ENCODE measurements at regions not wholly inside any gene's neighbourhood (a gene's known extent, or its start where the extent isn't known, plus 50 kb on each side); places are given as distances from the start of the nearest gene placed in this dataset.
"Not testable (repeated sequence)": the region's sequence is repeated elsewhere in the genome, so short reads cannot be mapped to it uniquely, and the experiment has no call there.

DNA sequence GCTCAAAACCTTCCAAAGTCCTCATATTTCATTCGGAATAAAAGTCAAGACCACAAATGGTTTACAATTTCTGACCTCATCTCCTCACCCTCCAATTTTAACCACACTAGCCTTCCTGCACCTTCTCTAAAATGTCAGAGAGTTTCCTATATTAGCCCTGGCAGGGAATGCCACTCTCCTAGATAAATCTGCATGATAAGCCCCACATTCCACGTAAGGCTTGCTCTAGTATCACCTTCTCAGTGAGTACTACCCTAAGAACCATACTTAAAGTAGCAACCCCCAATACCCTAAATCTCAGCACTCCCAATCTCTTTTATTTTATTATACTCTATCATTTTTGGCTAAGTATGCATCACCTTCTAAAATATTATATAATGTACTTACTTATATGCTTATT lies 100.5 kb upstream of the SLITRK5 start:
- DNase-seq (ENCODE audit: low spot score in 2 of 2) = no peak
- Histone ChIP-seq H3K9me3 (peaks cover 0 to 15% (median 0%) of the 10 kb centered on the region in 4 donors), H3K4me1 (no peaks in the 10 kb centered on the region), H3K36me3 (no peaks in the 10 kb centered on the region), H3K27me3 (no peaks in the 10 kb centered on the region), H3K27ac (no peak overlapping the region), H3K4me3 (no peak overlapping the region)
- WGBS, 2 donors = 71 to 85% methylated on average over 2 of the region's 2 CpGs
- no peak for TF ChIP-seq POLR2A (IDR thresholded peaks at IDR 0.05)
- TF ChIP-seq, protein P1, sequence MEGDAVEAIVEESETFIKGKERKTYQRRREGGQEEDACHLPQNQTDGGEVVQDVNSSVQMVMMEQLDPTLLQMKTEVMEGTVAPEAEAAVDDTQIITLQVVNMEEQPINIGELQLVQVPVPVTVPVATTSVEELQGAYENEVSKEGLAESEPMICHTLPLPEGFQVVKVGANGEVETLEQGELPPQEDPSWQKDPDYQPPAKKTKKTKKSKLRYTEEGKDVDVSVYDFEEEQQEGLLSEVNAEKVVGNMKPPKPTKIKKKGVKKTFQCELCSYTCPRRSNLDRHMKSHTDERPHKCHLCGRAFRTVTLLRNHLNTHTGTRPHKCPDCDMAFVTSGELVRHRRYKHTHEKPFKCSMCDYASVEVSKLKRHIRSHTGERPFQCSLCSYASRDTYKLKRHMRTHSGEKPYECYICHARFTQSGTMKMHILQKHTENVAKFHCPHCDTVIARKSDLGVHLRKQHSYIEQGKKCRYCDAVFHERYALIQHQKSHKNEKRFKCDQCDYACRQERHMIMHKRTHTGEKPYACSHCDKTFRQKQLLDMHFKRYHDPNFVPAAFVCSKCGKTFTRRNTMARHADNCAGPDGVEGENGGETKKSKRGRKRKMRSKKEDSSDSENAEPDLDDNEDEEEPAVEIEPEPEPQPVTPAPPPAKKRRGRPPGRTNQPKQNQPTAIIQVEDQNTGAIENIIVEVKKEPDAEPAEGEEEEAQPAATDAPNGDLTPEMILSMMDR (IDR thresholded peaks at IDR 0.05) = no peak
- no peak for TF ChIP-seq EP300 (IDR thresholded peaks at IDR 0.05)

DNA sequence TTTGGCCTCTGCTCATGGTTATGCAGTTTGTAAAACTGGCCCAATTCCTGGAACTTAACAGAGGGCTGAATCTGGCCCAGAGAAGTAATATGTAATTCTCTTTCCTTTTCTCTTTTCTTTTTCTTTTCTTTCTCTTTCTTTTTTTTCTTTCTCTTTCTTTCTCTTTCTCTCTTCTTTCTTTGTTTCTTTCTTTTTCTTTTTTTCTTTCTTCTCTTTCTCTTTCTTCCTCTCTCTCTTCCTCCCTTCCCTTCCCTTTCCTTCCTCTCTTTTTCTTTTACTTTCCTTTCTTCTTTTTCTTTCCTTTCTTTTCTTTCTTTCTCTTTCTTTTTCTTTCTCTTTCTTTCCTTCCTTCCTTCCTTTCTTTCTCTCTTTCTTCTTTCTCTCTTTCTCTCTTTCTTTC lies 88.8 kb upstream of the SLITRK5 start:
- no peaks in the 10 kb centered on the region for H3K36me3 ChIP-seq
- DNase-seq (ENCODE audit: low spot score in 2 of 2) = no peak
- H3K27ac ChIP-seq = no peak overlapping the region
- no peaks in the 10 kb centered on the region for H3K27me3 ChIP-seq
- no peaks in the 10 kb centered on the region for H3K9me3 ChIP-seq
- no peaks in the 10 kb centered on the region for H3K4me1 ChIP-seq
- H3K4me3 ChIP-seq = no peak overlapping the region
- TF ChIP-seq POLR2A (IDR thresholded peaks at IDR 0.05) (no peak), EP300 (IDR thresholded peaks at IDR 0.05) (no peak)
- TF ChIP-seq, protein P1 (IDR thresholded peaks at IDR 0.05) = no peak

DNA sequence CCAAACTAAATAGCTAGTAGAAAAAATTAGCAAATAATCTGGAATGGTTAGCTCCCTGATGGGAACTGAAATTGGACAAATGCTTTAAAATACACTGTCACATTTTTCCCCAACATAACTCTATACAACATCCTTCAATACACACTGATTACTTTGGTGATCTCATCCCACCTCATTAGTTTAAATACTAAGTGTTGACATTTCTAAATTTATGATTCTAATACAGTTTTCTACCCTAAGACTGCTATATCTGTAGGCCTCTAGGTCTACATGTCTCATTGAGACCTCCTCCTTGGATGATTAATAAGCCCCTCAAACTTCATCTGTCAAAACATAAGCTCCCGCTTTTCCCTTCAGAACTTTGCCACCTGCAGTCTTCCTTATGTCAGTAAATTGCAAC lies 80.7 kb upstream of the SLITRK5 start:
- no peaks in the 10 kb centered on the region for H3K9me3 ChIP-seq
- TF ChIP-seq EP300 (IDR thresholded peaks at IDR 0.05) = no peak
- TF ChIP-seq, protein P1 (IDR thresholded peaks at IDR 0.05) = no peak
- TF ChIP-seq POLR2A (IDR thresholded peaks at IDR 0.05) = no peak
- H3K27ac ChIP-seq = no peak overlapping the region
- no peak for DNase-seq (ENCODE audit: low spot score in 2 of 2)
- 95 to 98% methylated on average over 1 of the region's 1 CpG for WGBS, 2 donors
- H3K36me3 ChIP-seq = no peaks in the 10 kb centered on the region
- no peaks in the 10 kb centered on the region for H3K27me3 ChIP-seq
- H3K4me3 ChIP-seq = no peak overlapping the region
- H3K4me1 ChIP-seq = no peaks in the 10 kb centered on the region

DNA sequence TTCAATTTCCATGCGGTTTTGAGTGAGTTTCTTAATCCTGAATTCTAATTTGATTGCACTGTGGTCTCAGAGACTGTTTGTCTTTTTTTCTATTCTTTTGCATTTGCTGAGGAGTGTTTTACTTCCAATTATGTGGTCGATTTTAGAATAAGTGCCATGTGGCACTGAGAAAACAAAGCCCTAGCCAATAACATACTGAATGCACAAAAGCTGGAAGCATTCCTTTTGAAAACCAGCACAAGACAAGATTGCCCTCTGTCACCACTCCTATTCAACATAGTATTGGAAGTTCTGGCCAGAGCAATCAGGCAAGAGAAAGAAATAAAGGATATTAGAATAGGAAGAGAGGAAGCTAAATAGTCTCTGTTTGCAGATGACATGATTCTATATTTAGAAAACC lies 66.7 kb upstream of the SLITRK5 start:
- WGBS, 2 donors = 43% methylated on average over 2 of the region's 2 CpGs
- H3K36me3 ChIP-seq, H3K4me1 ChIP-seq: not testable (repeated sequence)

DNA sequence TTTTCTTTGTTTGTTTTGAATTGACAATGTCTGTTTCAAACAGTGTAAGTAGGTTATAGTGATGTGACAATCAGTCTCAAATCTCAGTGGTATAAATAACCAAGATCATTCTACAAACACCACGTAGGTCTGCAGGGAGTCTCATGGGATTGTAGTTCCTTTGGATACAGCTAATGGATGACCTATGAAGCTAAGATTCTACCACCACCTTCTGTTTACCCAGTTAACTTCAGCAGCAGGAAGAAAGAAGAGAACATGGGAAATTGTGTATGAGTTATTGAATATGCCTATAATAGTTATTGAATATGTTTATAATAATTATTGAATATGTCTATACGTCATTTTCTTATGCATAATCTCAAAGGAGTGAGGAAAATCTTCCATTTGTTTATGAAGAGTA lies 63.9 kb upstream of the SLITRK5 start:
- WGBS, 2 donors = 59 to 68% methylated on average over 2 of the region's 2 CpGs
- no peak overlapping the region for H3K27ac ChIP-seq
- TF ChIP-seq EP300 (IDR thresholded peaks at IDR 0.05) = no peak
- TF ChIP-seq POLR2A (IDR thresholded peaks at IDR 0.05) = no peak
- TF ChIP-seq, protein P1 (IDR thresholded peaks at IDR 0.05) = no peak
- DNase-seq (ENCODE audit: low spot score in 2 of 2) = no peak
- H3K9me3 ChIP-seq = peaks cover 0 to 14% (median 2%) of the 10 kb centered on the region in 4 donors
- no peaks in the 10 kb centered on the region for H3K4me1 ChIP-seq
- H3K27me3 ChIP-seq = no peaks in the 10 kb centered on the region
- no peaks in the 10 kb centered on the region for H3K36me3 ChIP-seq
- no peak overlapping the region for H3K4me3 ChIP-seq

More for the DNA sequence above, 66.7 kb upstream of the SLITRK5 start:
- H3K4me3 ChIP-seq; H3K27me3 ChIP-seq; H3K27ac ChIP-seq; DNase-seq (ENCODE audit: low spot score in 2 of 2): not testable (repeated sequence)
- peaks cover 0 to 14% (median 2%) of the 10 kb centered on the region in 4 donors for H3K9me3 ChIP-seq

DNA sequence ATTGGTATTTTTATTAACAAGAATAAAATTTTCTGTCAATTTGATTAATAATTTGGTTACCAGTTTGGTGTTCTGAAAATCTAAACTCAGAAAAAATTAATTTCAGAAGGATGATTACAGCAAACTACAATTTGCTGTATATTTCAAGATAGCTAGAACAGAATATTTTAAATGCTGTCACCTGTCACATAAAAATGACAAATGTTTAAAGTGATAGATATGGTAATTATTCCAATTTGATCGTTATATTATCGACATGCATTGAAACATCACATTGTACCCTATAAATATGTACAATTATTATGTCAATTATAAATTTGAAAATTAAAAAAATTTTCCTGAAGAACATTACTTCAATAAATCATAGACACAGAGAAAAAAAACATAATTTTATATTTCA lies 56.9 kb upstream of the SLITRK5 start:
- H3K27ac ChIP-seq = no peak overlapping the region
- 90 to 96% methylated on average over 2 of the region's 2 CpGs for WGBS, 2 donors
- TF ChIP-seq, protein P1 (IDR thresholded peaks at IDR 0.05) = no peak
- no peak for TF ChIP-seq POLR2A (IDR thresholded peaks at IDR 0.05)
- TF ChIP-seq EP300 (IDR thresholded peaks at IDR 0.05) = no peak
- no peak overlapping the region for H3K4me3 ChIP-seq
- no peaks in the 10 kb centered on the region for H3K36me3 ChIP-seq
- DNase-seq (ENCODE audit: low spot score in 2 of 2) = no peak
- H3K27me3 ChIP-seq = no peaks in the 10 kb centered on the region
- H3K9me3 ChIP-seq = no peaks in the 10 kb centered on the region
- H3K4me1 ChIP-seq = no peaks in the 10 kb centered on the region
